NCI-H446 (cell line): ENCODE measurements at regions not wholly inside any gene's neighbourhood (a gene's known extent, or its start where the extent isn't known, plus 50 kb on each side); places are given as distances from the start of the nearest gene placed in this dataset.
A peak's percentile ranks its signal among the peaks of the same experiment; 100 is the strongest.
"Not testable (repeated sequence)": the region's sequence is repeated elsewhere in the genome, so short reads cannot be mapped to it uniquely, and the experiment has no call there.

Source experiments
- DNase-seq, 2 experiments: peaks; one replicate each; lab custom pipeline; 2025; lab: John Stamatoyannopoulos, UW

DNA sequence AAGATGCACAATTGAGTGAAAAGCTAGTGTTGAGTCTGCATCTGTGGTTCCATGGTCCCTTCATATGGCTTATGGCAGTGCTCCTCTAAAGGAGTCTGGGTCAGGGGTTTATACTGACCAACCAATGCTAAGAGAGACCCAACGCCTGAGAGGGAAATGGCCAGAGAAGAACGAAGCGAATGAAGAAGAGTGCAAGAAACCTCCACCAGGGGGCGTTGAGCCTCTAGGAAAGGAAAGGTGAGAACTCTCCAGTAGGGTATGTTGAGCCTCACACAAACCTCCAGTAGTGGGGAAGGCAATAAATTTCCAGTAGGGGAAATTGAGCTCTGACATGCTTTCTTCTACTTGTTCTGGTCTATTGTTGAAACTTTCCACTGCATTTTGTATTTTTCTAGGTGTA lies 470.6 kb downstream of the PRDM9 start:
- DNase-seq = no peak

- DNase-seq = no peak
Observed at GRCh38 chr5:23991406-23991805, 484.0 kb downstream of the PRDM9 start.

GRCh38 chr5:23994581-23995370 lies 487.4 kb downstream of the PRDM9 start:
- DNase-seq = peak in 1 of 2 experiments; percentile 37

DNA sequence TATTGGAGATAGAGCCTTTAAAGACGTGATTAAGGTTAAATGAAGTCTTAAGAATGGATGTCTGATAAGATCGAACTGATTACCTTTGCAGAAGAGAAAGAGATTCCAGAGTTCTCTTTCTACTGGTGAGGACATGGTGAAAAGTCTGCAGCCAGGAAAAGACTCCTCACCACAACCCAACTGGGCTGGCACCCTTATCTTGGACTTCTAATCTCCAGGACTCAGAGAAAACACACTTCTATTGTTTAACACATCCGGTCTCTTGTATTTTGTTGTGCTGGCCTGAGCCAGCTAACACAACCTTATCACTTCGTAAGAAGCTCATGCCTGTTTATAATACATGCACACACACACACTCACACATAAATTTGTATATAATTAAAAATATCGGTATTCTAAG lies 489.1 kb downstream of the PRDM9 start:
- no peak for DNase-seq

GRCh38 chr5:24005384-24005783 lies 498.0 kb downstream of the PRDM9 start:
- peak in 1 of 2 experiments; percentile 15 for DNase-seq

DNA sequence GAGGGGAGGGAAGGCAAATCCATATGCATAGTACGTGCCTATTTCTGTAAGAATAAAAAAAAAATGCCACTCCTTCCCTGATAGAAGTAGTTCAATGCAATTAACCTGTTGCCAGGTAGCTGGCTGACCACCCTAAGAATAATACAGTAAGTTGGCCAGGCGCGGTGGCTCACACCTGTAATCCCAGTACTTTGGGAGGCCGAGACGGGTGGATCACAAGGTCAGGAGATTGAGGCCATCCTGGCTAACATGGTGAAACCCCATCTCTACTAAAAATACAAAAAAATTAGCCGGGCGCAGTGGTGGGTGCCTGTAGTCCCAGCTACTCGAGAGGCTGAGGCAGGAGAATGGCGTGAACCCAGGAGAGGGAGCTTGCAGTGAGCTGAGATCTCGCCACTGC lies 510.3 kb downstream of the PRDM9 start:
- DNase-seq = not testable (repeated sequence)

GRCh38 chr5:24026288-24026687 lies 518.9 kb downstream of the PRDM9 start:
- no peak for DNase-seq

GRCh38 chr5:24042688-24043087 lies 535.3 kb downstream of the PRDM9 start:
- DNase-seq = no peak

GRCh38 chr5:24045046-24045445 lies 537.6 kb downstream of the PRDM9 start:
- DNase-seq = peak in 1 of 2 experiments; percentile 14

- no peak for DNase-seq
Observed at GRCh38 chr5:24053737-24054136, 546.3 kb downstream of the PRDM9 start.

GRCh38 chr5:24059006-24059405 lies 551.6 kb downstream of the PRDM9 start:
- no peak for DNase-seq

GRCh38 chr5:24059716-24060115 lies 552.3 kb downstream of the PRDM9 start:
- no peak for DNase-seq

DNA sequence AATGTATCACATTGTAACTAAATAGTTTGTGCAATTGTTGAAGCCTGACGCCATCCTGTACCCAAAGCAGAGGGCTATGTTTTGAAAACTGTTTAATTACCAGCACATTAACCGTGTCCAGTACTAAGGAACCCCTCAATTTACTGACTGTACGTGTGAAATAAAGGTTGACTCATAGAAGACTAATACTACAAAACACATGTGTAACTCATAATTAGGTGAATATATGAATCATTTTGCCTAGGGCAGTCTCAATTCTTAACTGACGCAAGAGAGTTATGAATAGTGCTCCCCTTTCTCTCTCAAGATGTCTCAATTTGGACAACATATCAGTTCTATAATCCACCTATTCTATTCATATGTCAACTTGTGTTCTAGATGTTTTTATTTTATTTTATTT lies 558.4 kb downstream of the PRDM9 start:
- no peak for DNase-seq

DNA sequence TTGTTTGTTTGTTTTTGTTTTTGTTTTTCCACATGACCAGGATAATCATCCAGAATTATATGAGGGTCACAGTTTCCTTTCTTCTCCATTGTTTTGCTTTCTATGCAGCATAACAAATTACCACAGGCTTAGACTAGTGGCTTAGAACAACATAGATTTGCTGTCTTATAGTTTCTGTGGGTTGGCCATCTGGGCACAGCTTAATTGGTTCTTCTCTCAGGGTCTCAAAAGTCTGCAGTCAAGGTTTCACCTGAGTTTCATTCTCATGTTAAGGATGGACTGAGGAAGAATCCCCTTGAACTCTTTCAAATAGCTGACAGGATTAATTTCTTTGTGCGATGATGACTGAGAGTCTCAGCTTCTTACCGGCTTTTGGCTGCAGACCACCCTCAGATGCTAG lies 559.8 kb downstream of the PRDM9 start:
- no peak for DNase-seq

DNA sequence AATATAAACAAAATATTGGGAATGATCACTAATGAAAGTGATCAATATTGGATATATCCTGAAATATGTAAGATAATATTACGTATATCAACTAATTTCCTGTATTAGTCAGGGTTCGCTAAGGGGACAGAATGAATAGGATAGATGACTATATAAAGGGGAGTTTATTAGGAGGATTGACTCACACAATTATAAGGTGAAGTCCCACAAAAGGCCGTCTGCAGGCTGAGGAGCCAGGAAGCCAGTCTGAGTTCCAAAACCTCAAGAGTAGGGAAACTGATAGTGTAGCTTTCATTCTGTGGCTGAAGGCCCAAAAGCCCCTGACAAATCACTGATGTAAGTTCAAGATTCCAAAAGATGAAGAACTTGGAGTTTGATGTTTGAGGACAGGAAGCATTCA lies 561.1 kb downstream of the PRDM9 start:
- no peak for DNase-seq

- DNase-seq = no peak
Observed at GRCh38 chr5:24073107-24073506, 565.7 kb downstream of the PRDM9 start.

GRCh38 chr5:24080046-24080445 lies 564.7 kb downstream of the CDH10 start:
- peak; percentile 88 to 90 for DNase-seq

DNA sequence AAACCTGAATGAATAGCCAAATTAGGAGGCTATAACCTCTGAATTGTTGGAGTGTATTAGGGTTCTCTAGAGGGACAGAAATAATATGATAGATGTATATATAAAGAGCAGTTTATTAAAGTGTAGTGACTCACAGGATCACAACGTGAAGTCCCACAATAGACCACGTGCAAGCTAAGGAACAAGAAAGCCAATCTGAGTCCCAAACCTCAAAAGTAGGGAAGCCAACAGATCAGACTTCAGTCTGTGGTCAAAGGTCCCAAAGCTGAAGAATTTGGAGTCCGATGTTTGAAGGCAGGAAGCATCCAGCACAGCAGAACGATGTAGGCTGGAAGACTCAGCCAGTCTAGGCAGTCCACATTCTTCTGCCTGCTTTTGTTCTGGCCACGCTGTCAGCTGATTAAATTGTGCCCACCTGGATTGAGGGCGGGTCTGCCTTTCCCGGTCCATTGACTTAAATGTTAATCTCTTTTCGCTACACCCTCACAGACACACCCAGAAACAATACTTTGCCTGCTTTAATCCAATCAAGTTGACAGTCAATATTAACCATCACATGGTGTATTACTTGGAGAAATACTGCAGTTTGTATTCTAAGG lies 550.6 kb downstream of the CDH10 start:
- DNase-seq = no peak

GRCh38 chr5:24102010-24102409 lies 542.8 kb downstream of the CDH10 start:
- DNase-seq = no peak

DNA sequence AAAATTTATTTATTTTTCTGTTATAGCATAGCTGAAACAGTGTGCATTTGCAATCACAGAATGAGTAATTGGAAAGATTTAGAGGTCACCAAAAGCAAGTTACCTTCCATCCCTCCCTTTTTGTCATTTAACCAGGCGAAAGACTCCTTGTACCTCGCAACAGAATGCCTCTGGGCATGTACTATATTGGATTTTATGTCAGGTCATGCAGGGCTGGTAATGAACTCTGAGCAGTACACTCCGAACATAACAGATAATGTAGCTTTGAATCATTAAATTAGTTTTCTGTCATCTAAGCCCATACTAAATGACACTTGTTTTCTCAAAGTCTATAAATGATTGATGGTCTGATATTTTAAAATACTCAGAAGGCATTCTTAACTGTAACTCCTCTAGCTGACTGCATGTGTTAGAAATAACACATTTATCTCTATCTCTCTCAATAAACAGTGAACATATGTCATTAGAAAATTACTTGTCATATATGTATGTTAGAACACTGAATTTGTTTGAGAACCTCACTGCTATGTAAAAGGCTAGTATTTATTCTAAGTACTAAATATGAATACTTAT lies 541.2 kb downstream of the CDH10 start:
- no peak for DNase-seq

- DNase-seq = peak; percentile 55 to 67
Observed at GRCh38 chr5:24110004-24110615, 534.7 kb downstream of the CDH10 start.

DNA sequence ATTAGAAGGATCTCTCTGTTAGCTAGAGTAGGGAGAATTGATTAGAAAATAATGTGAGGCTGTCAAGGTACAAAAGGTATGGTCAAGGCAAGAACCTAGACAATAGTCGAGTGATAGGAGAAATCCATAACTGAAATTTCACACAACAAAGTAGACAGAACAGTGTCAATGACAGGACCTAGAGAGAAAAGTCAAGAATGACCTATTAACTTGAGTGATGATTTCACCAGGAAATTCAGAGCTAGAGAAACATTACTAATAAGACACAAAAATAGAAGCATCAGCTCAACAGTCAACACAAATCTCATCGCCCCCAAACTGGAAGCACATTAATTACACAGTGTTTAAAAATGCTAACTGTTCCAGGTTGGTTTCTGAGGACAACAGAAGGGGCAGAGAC lies 532.4 kb downstream of the CDH10 start:
- no peak for DNase-seq

- no peak for DNase-seq
Observed at GRCh38 chr5:24118351-24118750, 526.4 kb downstream of the CDH10 start.
